T-helper 1 cell treated with Interleukin-12 subunit alpha and Interleukin-12 subunit beta and Interleukin-4 antibody, amounts not matched to agents 30 ng/mL and 1 ng/mL, for 36 hours (primary cell): ENCODE measurements at regions not wholly inside any gene's neighbourhood (a gene's known extent, or its start where the extent isn't known, plus 50 kb on each side); places are given as distances from the start of the nearest gene placed in this dataset.

Source experiments
- intact Hi-C: fragments of 100-400 bp; cut with micrococcal nuclease; formaldehyde crosslinking; loops from one replicate; pipeline ENCODE4 v1.15.1; 2024

DNA sequence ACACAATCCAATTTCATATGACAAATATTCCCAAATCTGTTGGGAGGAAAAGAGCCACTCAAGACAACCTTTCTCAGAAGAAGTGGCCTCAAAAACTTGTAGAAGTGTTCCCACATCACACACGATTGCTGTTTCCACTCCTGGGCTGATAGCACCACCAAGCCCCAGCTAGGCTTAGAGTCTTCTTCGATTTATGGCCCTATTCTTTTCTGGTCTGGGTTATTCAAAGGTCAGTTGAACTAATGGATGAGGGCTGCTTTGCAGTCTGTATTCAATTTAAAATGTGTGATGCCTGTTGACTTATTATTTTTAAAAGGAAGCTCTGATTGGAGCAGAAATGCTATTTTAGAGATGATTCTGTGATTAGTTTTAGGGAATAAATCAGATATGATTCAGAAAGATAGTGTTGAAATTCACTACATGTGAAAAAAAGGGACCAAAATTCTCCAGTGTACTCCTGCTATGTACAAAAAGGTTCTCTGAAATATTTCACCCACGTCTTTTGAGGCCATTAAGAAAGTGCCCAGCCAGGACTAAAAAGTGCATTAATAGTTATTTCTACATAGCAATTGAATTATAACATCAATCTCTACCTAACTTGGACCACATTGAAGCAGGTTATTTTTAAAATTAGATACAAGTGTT is 57.3 kb upstream of the SPON1 start:
- intact Hi-C loops = no loop called here

DNA sequence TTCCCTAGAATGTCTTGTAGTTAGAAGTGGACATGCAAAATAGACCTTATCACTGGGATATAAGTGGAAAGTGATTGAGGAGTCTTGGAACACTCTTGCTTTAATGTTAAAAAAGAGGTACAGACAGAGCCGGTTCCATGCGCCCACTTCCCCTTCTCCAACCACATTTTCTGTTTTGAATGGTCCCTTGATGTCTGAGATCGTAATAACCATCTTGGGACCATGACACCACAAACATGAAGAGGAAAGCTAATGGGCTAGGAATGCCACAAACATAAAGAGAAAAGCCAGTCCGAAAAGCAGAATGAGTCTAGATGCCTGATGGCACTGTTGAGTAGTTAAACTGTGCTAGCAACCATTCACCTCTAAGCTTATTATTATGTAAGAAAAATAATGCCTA is 54.8 kb upstream of the SPON1 start:
- intact Hi-C loops = no loop called here

DNA sequence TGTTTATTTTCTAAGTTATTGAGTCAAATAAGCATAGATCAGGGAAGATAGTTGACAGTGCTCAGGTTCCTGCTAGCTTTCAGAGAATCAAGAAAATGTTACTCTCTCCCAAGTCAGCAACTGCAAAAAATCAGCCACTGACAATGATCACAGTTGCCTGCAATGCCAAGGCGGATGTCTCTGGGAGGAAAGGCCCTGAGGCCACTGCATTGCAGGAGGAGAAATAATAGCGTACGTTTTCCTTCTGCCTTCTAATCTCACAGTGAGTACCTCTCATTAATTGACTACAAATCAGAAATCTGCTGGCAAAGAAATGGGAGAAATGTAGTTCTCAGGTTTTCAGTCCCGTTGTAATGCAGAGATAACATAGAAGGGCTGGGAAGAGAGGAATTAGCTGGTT is 54.0 kb upstream of the SPON1 start:
- intact Hi-C loops = no loop called here
